Karpas-422 (cell line): ENCODE measurements at regions not wholly inside any gene's neighbourhood (a gene's known extent, or its start where the extent isn't known, plus 50 kb on each side); places are given as distances from the start of the nearest gene placed in this dataset.
A peak's percentile ranks its signal among the peaks of the same experiment; 100 is the strongest.

ENCODE experiments used
- DNase-seq: peaks from one replicate; pipeline ENCODE4 v3.0.0-alpha.2; 2015
- H2AFZ ChIP-seq: fragments of 200-600 bp; sonication (generic); 2 replicates; pipeline ENCODE4 v1.6.1; 2014; ENCODE audit warnings: antibody characterized with exemption, low read length, mixed read lengths
- H3K27ac ChIP-seq: fragments of 200-600 bp; sonication (generic); 2 replicates; pipeline ENCODE4 v1.5.1; 2014; ENCODE audit warnings: mild to moderate bottlenecking, low read length, moderate library complexity
- H3K27me3 ChIP-seq: fragments of 200-600 bp; sonication (generic); 2 replicates; pipeline ENCODE4 v1.6.1; 2014; ENCODE audit warnings: low read length, mixed read lengths
- H3K36me3 ChIP-seq: fragments of 200-600 bp; sonication (generic); 2 replicates; pipeline ENCODE4 v1.6.1; 2014; ENCODE audit warnings: low read length, mixed read lengths; ENCODE audit not compliant: insufficient read depth
- H3K4me1 ChIP-seq: fragments of 200-600 bp; sonication (generic); 2 replicates; pipeline ENCODE4 v1.6.1; 2014; ENCODE audit warnings: mild to moderate bottlenecking, low read length, mixed read lengths
- H3K4me2 ChIP-seq: fragments of 200-600 bp; sonication (generic); 2 replicates; pipeline ENCODE4 v1.6.1; 2014; ENCODE audit warnings: low read length, low read depth, mild to moderate bottlenecking; ENCODE audit not compliant: poor library complexity, severe bottlenecking
- H3K4me3 ChIP-seq: fragments of 200-600 bp; sonication (generic); 2 replicates; pipeline ENCODE4 v1.5.1; 2014; ENCODE audit warnings: mild to moderate bottlenecking, antibody characterized with exemption, low read length, mixed read lengths
- H3K79me2 ChIP-seq: fragments of 200-600 bp; sonication (generic); 2 replicates; pipeline ENCODE4 v1.6.1; 2014; ENCODE audit warnings: mild to moderate bottlenecking, low read length, mixed read lengths
- H3K9ac ChIP-seq: fragments of 200-600 bp; sonication (generic); 2 replicates; pipeline ENCODE4 v1.6.0; 2014; ENCODE audit warnings: low read length
- H3K9me2 ChIP-seq: fragments of 200-600 bp; sonication (generic), shearing (Covaris generic); replicated peaks from 2 replicates; pipeline ENCODE4 v1.6.0; 2014; ENCODE audit warnings: mild to moderate bottlenecking, low read length, moderate library complexity; ENCODE audit not compliant: insufficient read depth
- H3K9me3 ChIP-seq: fragments of 300-700, 200-600 bp; sonication (generic); 2 replicates; pipeline ENCODE4 v1.6.1; 2014; ENCODE audit warnings: low read length, mixed read lengths
- H4K20me1 ChIP-seq: fragments of 200-600 bp; sonication (generic); 2 replicates; pipeline ENCODE4 v1.6.1; 2014; ENCODE audit warnings: mild to moderate bottlenecking, antibody characterized with exemption, low read length, low read depth; ENCODE audit not compliant: insufficient read depth

DNA sequence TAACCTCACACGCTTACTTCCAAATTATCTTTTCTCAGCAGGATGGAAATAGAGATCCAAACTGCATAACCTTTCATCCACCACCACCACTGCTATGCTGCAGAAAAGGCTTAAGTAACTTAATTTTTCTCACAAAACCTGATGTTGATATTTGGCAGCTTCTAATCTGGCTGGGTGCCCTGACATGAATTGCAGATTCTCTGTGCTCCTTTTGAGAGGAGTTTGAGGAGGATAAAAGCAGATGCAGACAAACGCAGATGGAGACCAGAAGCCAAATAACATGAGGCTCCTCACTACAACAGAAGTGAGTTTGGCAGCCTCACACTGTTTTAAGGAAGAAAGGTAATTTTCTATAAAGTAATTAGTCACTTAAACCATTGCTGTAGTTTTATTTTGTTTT is 646.2 kb upstream of the ATXN8OS start:
- no peaks in the 10 kb centered on the region for H3K79me2 ChIP-seq
- no peaks in the 10 kb centered on the region for H3K27me3 ChIP-seq
- no peak overlapping the region for H3K9ac ChIP-seq
- H3K4me2 ChIP-seq, result no peak overlapping the region
- H3K4me1 ChIP-seq, result no peaks in the 10 kb centered on the region; the same call in 1 of the 2 replicates
- H3K9me2 ChIP-seq, result no peaks in the 10 kb centered on the region
- no peak overlapping the region for H3K4me3 ChIP-seq
- H3K36me3 ChIP-seq, result no peaks in the 10 kb centered on the region
- H3K27ac ChIP-seq, result no peak overlapping the region
- H3K9me3 ChIP-seq, result no peaks in the 10 kb centered on the region
- DNase-seq, result no peak
- no peaks in the 10 kb centered on the region for H4K20me1 ChIP-seq
- H2AFZ ChIP-seq, result peak overlapping the region; percentile 3; the same call in 1 of the 2 replicates

DNA sequence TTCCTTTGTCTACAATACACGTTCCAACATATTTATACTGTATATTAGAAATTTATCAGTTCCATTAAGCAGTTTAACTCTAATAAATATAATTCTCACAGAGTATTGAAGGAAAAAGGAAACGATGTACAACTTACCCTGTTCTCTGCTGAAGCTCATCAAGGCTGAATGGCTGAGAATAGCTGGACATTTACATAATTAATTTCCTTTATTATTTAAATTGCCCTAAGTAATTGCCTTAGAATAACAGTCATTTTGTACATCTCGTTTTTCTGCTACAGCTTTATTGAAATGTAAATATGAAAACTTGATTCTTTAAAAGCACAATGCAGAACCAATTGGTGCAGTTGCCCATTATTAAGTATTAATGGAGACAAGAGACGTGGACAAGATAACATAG is 648.3 kb upstream of the ATXN8OS start:
- H3K4me1 ChIP-seq, result no peaks in the 10 kb centered on the region; the same call in 1 of the 2 replicates
- no peaks in the 10 kb centered on the region for H3K27me3 ChIP-seq
- no peak overlapping the region for H3K4me3 ChIP-seq
- no peak overlapping the region for H3K27ac ChIP-seq
- H3K79me2 ChIP-seq, result no peaks in the 10 kb centered on the region
- no peak for DNase-seq
- H3K36me3 ChIP-seq, result no peaks in the 10 kb centered on the region
- no peaks in the 10 kb centered on the region for H4K20me1 ChIP-seq
- H3K4me2 ChIP-seq, result no peak overlapping the region
- H3K9ac ChIP-seq, result no peak overlapping the region
- H3K9me2 ChIP-seq, result no peaks in the 10 kb centered on the region
- H3K9me3 ChIP-seq, result no peaks in the 10 kb centered on the region
- H2AFZ ChIP-seq, result no peak overlapping the region

- no peak for DNase-seq
- Histone ChIP-seq H3K79me2 (no peaks in the 10 kb centered on the region), H3K4me3 (no peak overlapping the region), H2AFZ (no peak overlapping the region), H3K27me3 (no peaks in the 10 kb centered on the region), H4K20me1 (no peaks in the 10 kb centered on the region), H3K4me2 (no peak overlapping the region), H3K36me3 (no peaks in the 10 kb centered on the region), H3K4me1 (no peaks in the 10 kb centered on the region; the same call in 1 of the 2 replicates), H3K9me3 (no peaks in the 10 kb centered on the region), H3K9ac (no peak overlapping the region), H3K27ac (no peak overlapping the region), H3K9me2 (no peaks in the 10 kb centered on the region)
Measured at GRCh38 chr13:69458013-69458412, 649.6 kb upstream of the ATXN8OS start.

DNA sequence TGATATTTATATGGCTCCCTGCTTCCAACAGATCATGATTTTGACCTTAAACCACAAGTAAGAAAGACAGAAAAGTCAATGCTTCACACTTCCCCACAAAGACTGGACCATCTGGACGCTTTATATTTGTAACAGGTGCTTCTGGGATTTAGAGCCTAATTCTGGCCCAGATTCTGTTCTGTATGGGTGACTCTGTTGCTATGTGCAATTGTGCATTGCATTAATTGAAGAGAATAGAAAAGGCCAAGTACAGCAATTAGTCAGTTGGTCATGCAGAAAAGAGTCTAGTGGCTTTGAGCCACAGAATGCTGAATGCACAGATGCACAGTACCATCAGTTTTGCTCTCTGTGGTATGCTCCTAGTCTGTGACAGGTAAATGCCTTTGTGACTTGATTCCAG is 657.4 kb upstream of the ATXN8OS start:
- no peaks in the 10 kb centered on the region for H3K79me2 ChIP-seq
- no peak overlapping the region for H3K9ac ChIP-seq
- H3K4me3 ChIP-seq, result no peak overlapping the region

DNA sequence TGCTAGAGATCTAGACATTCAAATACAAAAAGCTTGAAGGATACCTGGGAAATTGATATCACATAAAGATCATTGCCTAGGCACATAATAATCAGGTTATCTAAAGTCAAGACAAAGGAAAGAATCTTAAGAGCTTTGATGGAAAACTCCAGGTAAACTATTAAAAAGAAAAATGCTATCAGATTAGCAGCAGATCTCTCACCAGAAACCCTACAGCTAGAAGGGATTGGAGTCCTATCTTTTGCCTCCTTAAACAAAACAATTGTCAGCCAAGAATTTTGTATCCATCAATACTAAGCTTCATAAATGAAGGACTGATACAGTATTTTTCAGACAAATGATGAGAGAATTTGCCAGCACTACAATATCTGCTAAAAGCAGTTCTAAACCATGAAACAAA is 682.4 kb upstream of the ATXN8OS start:
- Histone ChIP-seq H3K4me2 (no peak overlapping the region), H3K9me2 (no peaks in the 10 kb centered on the region), H3K27ac (no peak overlapping the region), H3K79me2 (no peaks in the 10 kb centered on the region), H3K9me3 (peaks cover 21% of the 10 kb centered on the region), H3K4me3 (no peak overlapping the region), H3K36me3 (no peaks in the 10 kb centered on the region), H3K4me1 (no peaks in the 10 kb centered on the region), H3K9ac (no peak overlapping the region), H4K20me1 (no peaks in the 10 kb centered on the region), H2AFZ (no peak overlapping the region), H3K27me3 (no peaks in the 10 kb centered on the region)
- DNase-seq, result no peak

More for the DNA sequence above, 657.4 kb upstream of the ATXN8OS start:
- Histone ChIP-seq H3K36me3 (no peaks in the 10 kb centered on the region), H3K27ac (no peak overlapping the region), H2AFZ (no peak overlapping the region), H3K9me3 (no peaks in the 10 kb centered on the region), H3K4me2 (no peak overlapping the region), H3K27me3 (no peaks in the 10 kb centered on the region), H4K20me1 (no peaks in the 10 kb centered on the region), H3K4me1 (peaks cover 4% of the 10 kb centered on the region; the same call in 1 of the 2 replicates), H3K9me2 (no peaks in the 10 kb centered on the region)
- DNase-seq, result no peak

DNA sequence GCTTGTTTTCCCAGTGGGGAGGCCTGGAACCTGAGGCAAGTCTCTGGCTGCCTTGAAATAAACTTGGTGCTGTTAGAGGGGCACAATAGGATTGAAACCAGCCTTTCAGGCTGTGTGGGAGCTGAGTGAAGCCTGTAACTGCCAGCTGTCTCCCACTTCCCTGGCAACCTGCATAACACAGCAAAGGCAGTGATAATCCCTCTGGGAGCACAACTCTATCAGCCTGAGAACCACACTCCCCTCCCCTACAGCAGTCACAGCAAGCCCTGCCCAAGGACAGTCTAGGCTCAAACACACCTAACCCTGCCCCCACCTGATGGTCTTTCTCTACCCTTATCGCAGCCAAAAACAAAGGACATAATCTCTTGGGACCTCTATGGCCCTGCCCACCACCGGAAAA is 683.8 kb upstream of the ATXN8OS start:
- no peak overlapping the region for H2AFZ ChIP-seq
- H3K4me3 ChIP-seq, result no peak overlapping the region
- H3K36me3 ChIP-seq, result no peaks in the 10 kb centered on the region
- H3K9me3 ChIP-seq, result peaks cover 21% of the 10 kb centered on the region
- H3K27me3 ChIP-seq, result no peaks in the 10 kb centered on the region
- H3K27ac ChIP-seq, result no peak overlapping the region
- DNase-seq, result no peak
- no peak overlapping the region for H3K9ac ChIP-seq
- H3K9me2 ChIP-seq, result no peaks in the 10 kb centered on the region
- no peaks in the 10 kb centered on the region for H3K79me2 ChIP-seq
- no peaks in the 10 kb centered on the region for H3K4me1 ChIP-seq
- H3K4me2 ChIP-seq, result no peak overlapping the region
- no peaks in the 10 kb centered on the region for H4K20me1 ChIP-seq

DNA sequence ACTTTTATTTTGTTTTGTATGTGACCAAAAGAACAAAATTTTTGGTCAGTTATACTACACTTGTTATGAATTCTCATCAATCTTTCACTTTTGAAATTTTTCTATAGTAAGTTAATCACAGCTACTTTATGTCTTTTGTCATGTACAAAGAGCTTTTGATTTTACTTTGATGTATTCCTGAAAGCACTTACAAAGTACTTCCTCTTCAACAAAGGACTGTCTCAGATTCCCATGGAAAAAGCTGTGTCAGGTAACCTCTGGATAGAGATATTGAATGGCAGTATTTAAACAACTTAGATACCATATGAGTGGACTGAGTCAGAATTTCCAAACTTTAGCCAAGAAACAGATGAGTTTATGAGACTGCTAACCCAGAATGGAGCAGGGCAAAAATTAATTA is 689.3 kb upstream of the ATXN8OS start:
- no peaks in the 10 kb centered on the region; the same call in 1 of the 2 replicates for H3K9me3 ChIP-seq
- H3K9me2 ChIP-seq, result no peaks in the 10 kb centered on the region
- no peaks in the 10 kb centered on the region for H3K4me1 ChIP-seq
- no peak overlapping the region for H3K9ac ChIP-seq
- H3K4me2 ChIP-seq, result no peak overlapping the region
- H3K27ac ChIP-seq, result no peak overlapping the region
- H3K27me3 ChIP-seq, result no peaks in the 10 kb centered on the region
- no peaks in the 10 kb centered on the region for H3K79me2 ChIP-seq
- no peak overlapping the region for H3K4me3 ChIP-seq
- no peaks in the 10 kb centered on the region for H4K20me1 ChIP-seq
- no peak for DNase-seq
- H2AFZ ChIP-seq, result no peak overlapping the region
- no peaks in the 10 kb centered on the region for H3K36me3 ChIP-seq

DNA sequence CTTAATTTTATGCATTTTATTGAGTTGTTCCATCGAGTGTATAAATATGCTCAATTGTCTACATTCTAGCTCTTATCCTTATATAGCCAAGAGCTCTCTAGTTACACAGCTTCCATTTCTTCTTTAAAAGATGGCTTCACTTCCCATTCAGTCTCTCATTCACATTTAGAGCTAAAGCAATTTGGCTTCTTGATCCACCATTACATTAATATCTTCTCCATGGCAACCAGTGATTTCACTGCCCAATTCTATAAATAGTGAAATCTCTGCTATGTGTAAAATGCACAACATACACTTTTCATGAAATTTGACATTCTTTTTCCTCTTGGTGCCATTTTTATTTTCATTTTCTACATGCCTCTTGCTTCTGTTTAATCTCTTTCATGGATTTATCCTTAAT is 696.9 kb upstream of the ATXN8OS start:
- H3K27ac ChIP-seq, result no peak overlapping the region
- no peaks in the 10 kb centered on the region for H4K20me1 ChIP-seq
- H3K27me3 ChIP-seq, result no peaks in the 10 kb centered on the region
- H3K36me3 ChIP-seq, result no peaks in the 10 kb centered on the region
- H3K4me3 ChIP-seq, result no peak overlapping the region
- H2AFZ ChIP-seq, result peak overlapping the region; percentile 42; the same call in 1 of the 2 replicates
- no peak overlapping the region for H3K4me2 ChIP-seq
- H3K9ac ChIP-seq, result no peak overlapping the region
- 0 out of 2 replicates have a peak, but pooled peaks cover 3% of the 10 kb centered on the region for H3K9me3 ChIP-seq
- H3K9me2 ChIP-seq, result no peaks in the 10 kb centered on the region
- no peak for DNase-seq
- H3K4me1 ChIP-seq, result no peaks in the 10 kb centered on the region
- no peaks in the 10 kb centered on the region for H3K79me2 ChIP-seq

GRCh38 chr13:69391756-69392155 is 715.9 kb upstream of the ATXN8OS start:
- no peak for DNase-seq
- Histone ChIP-seq H3K4me2 (no peak overlapping the region), H3K79me2 (no peaks in the 10 kb centered on the region)

More at GRCh38 chr13:69391756-69392155, 715.9 kb upstream of the ATXN8OS start:
- Histone ChIP-seq H4K20me1 (no peaks in the 10 kb centered on the region), H3K27ac (no peak overlapping the region), H3K9me2 (no peaks in the 10 kb centered on the region), H3K9ac (no peak overlapping the region), H3K27me3 (no peaks in the 10 kb centered on the region), H3K4me1 (no peaks in the 10 kb centered on the region), H3K9me3 (no peaks in the 10 kb centered on the region), H2AFZ (no peak overlapping the region), H3K4me3 (no peak overlapping the region), H3K36me3 (no peaks in the 10 kb centered on the region)
